Endodermal cell (in vitro differentiated cells): ENCODE measurements at regions not wholly inside any gene's neighbourhood (a gene's known extent, or its start where the extent isn't known, plus 50 kb on each side); places are given as distances from the start of the nearest gene placed in this dataset.

Experiments
- DNase-seq: peaks from one replicate; pipeline ENCODE4 v3.0.0-alpha.2; 2017
- H3K27ac ChIP-seq: 2 replicates; pipeline ENCODE4 v1.5.1; 2013; ENCODE audit warnings: mild to moderate bottlenecking, low read depth, low read length, moderate library complexity
- H3K27me3 ChIP-seq: 2 replicates; pipeline ENCODE4 v1.6.1; 2013; ENCODE audit warnings: mild to moderate bottlenecking, low read length, moderate library complexity; ENCODE audit not compliant: insufficient read depth, control insufficient read depth, poor library complexity, severe bottlenecking
- H3K36me3 ChIP-seq: 2 replicates; pipeline ENCODE4 v1.7.0; 2013; ENCODE audit warnings: mild to moderate bottlenecking, low read length, moderate library complexity; ENCODE audit not compliant: control insufficient read depth, insufficient read depth
- H3K4me1 ChIP-seq: one replicate; pipeline ENCODE4 v1.7.0; 2013; ENCODE audit warnings: low read length; ENCODE audit not compliant: control insufficient read depth, insufficient read depth
- H3K4me3 ChIP-seq: 2 replicates; pipeline ENCODE4 v1.5.1; 2013; ENCODE audit warnings: mild to moderate bottlenecking, low read length, moderate library complexity
- H3K9ac ChIP-seq: 2 replicates; pipeline ENCODE4 v1.6.1; 2013; ENCODE audit warnings: mild to moderate bottlenecking, low read length, moderate library complexity; ENCODE audit not compliant: poor library complexity, severe bottlenecking; ENCODE audit errors: extremely low read depth
- H3K9me3 ChIP-seq: 2 replicates; pipeline ENCODE4 v1.6.1; 2013; ENCODE audit warnings: mild to moderate bottlenecking, low read length, moderate library complexity; ENCODE audit not compliant: control insufficient read depth
- H3K27ac Mint-ChIP-seq: 2 replicates; pipeline ENCODE4 v1.8.0; 2020; ENCODE audit warnings: mixed read lengths
- H3K27me3 Mint-ChIP-seq: 2 replicates; pipeline ENCODE4 v1.8.0; 2021; ENCODE audit warnings: mild to moderate bottlenecking, mixed read lengths; ENCODE audit not compliant: insufficient read depth
- H3K36me3 Mint-ChIP-seq: 2 replicates; pipeline ENCODE4 v1.8.0; 2020; ENCODE audit warnings: low read depth, mixed read lengths
- H3K4me1 Mint-ChIP-seq: 2 replicates; pipeline ENCODE4 v1.8.0; 2020; ENCODE audit warnings: mixed read lengths
- H3K4me3 Mint-ChIP-seq: 2 replicates; pipeline ENCODE4 v1.8.0; 2020; ENCODE audit warnings: mild to moderate bottlenecking, moderate library complexity, mixed read lengths
- H3K9me3 Mint-ChIP-seq: 2 replicates; pipeline ENCODE4 v1.8.0; 2020; ENCODE audit warnings: mild to moderate bottlenecking, mixed read lengths
- CTCF ChIP-seq: fragments of 200-600 bp; sonication (generic); conservative IDR thresholded peaks from 2 replicates; pipeline ENCODE4 v1.5.0; 2021; ENCODE audit warnings: antibody characterized with exemption, mild to moderate bottlenecking
- whole genome bisulfite sequencing, 2 experiments: methylation state at CpG; one replicate each; pipeline versions ENCODE4 v1.1.5 to v1.1.7; 2013; ENCODE audit warnings: missing lambda C conversion rate in 2 of 2, mixed read lengths in 1 of 2; ENCODE audit not compliant: insufficient coverage in 1 of 2, insufficient read length in 1 of 2; 5-methylcytosine and 5-hydroxymethylcytosine counted together

- peaks cover 10% of the 10 kb centered on the region for H3K4me1 Mint-ChIP-seq
- no peaks in the 10 kb centered on the region for H3K36me3 ChIP-seq
- no peak for DNase-seq
- H3K27ac Mint-ChIP-seq, result no peak overlapping the region
- no peak for TF ChIP-seq CTCF
- H3K4me1 ChIP-seq, result peaks cover 8% of the 10 kb centered on the region
- no peak overlapping the region for H3K27ac ChIP-seq
- H3K27me3 ChIP-seq, result peaks cover 53% of the 10 kb centered on the region
- no peak overlapping the region for H3K9ac ChIP-seq
- 92% methylated on average over 1 to 2 of the region's 2 CpGs for WGBS, 2 experiments
- no peaks in the 10 kb centered on the region for H3K9me3 ChIP-seq
- H3K36me3 Mint-ChIP-seq, result no peaks in the 10 kb centered on the region
- no peak overlapping the region for H3K4me3 ChIP-seq
- no peak overlapping the region for H3K4me3 Mint-ChIP-seq
- H3K9me3 Mint-ChIP-seq, result no peaks in the 10 kb centered on the region
- peaks cover 22% of the 10 kb centered on the region for H3K27me3 Mint-ChIP-seq
These were observed 284.7 kb downstream of the TRIB2 start for GRCh38 chr2:13001408-13001807.

GRCh38 chr2:13002536-13003331 is 286.0 kb downstream of the TRIB2 start:
- Histone ChIP-seq H3K27ac (no peak overlapping the region), H3K4me3 (no peak overlapping the region), H3K9me3 (no peaks in the 10 kb centered on the region), H3K36me3 (no peaks in the 10 kb centered on the region), H3K9ac (no peak overlapping the region), H3K4me1 (peaks cover 8% of the 10 kb centered on the region), H3K27me3 (peaks cover 61% of the 10 kb centered on the region)
- H3K9me3 Mint-ChIP-seq, result no peaks in the 10 kb centered on the region
- no peaks in the 10 kb centered on the region for H3K36me3 Mint-ChIP-seq
- no peak overlapping the region for H3K4me3 Mint-ChIP-seq
- H3K4me1 Mint-ChIP-seq, result peaks cover 13% of the 10 kb centered on the region
- TF ChIP-seq CTCF, result no peak
- WGBS, 2 experiments, result 93 to 100% methylated on average over 5 of the region's 7 CpGs
- no peak overlapping the region for H3K27ac Mint-ChIP-seq
- no peak for DNase-seq
- peaks cover 27% of the 10 kb centered on the region for H3K27me3 Mint-ChIP-seq

GRCh38 chr2:13003500-13003899 is 286.8 kb downstream of the TRIB2 start:
- Histone ChIP-seq H3K4me1 (peaks cover 8% of the 10 kb centered on the region), H3K36me3 (no peaks in the 10 kb centered on the region), H3K27me3 (peaks cover 62% of the 10 kb centered on the region), H3K27ac (no peak overlapping the region), H3K9ac (no peak overlapping the region), H3K4me3 (no peak overlapping the region), H3K9me3 (no peaks in the 10 kb centered on the region)
- Mint-ChIP-seq H3K27ac (no peak overlapping the region), H3K9me3 (no peaks in the 10 kb centered on the region), H3K27me3 (peaks cover 27% of the 10 kb centered on the region), H3K36me3 (no peaks in the 10 kb centered on the region), H3K4me3 (no peak overlapping the region), H3K4me1 (peaks cover 13% of the 10 kb centered on the region)
- WGBS, 2 experiments, result 95 to 100% methylated on average over 2 of the region's 2 CpGs
- TF ChIP-seq CTCF, result no peak
- DNase-seq, result no peak
